ENCODE measurements at regions not wholly inside any gene's neighbourhood (a gene's known extent, or its start where the extent isn't known, plus 50 kb on each side); places are given as distances from the start of the nearest gene placed in this dataset.

DNA sequence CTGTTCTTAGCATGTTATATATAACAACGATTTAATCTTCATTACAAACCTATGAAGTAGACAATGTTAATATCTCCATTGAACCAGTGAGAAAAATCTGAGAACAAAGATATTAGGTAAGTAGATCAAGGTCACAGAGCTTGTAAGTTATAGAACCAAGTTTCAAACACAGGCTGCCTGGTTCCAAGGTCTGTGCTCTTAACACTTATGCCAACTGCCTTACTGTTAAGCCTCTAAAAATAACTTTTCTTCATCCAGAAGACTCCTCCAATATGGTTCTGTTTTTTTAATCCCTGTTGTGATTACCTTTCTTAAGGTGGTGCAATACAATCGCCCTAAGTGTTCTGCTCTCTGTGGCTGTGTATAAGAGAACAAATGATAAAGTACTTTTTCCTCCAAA, 282.0 kb upstream of the GRID2 start:
- no peak for TF ChIP-seq GATA3 (IDR thresholded peaks at IDR 0.05; ENCODE audit: low read depth, low read length)
- no peak for TF ChIP-seq GATA2 (IDR thresholded peaks at IDR 0.05; ENCODE audit: low read depth, low read length)

DNA sequence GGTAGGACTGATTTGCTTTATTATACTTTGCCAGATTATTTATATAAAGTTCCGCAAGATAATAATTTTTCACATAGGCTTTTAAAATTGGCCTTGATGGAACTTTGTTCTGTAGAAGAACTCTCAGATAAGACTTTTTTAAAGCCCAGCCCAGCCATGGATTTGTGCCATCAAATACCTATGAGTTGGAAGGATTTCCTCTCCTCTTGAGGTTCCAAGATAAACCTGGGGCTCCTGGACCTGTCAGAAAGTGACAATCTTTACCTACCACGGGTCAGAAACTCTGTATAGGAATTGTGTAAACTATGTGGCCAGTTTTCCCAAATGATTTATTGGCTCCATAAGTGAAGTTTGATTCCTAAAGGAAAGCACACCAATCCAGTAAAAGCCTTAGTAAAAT, 271.9 kb upstream of the GRID2 start:
- TF ChIP-seq GATA3 (IDR thresholded peaks at IDR 0.05; ENCODE audit: low read depth, low read length): no peak
- TF ChIP-seq GATA2 (IDR thresholded peaks at IDR 0.05; ENCODE audit: low read depth, low read length): no peak

DNA sequence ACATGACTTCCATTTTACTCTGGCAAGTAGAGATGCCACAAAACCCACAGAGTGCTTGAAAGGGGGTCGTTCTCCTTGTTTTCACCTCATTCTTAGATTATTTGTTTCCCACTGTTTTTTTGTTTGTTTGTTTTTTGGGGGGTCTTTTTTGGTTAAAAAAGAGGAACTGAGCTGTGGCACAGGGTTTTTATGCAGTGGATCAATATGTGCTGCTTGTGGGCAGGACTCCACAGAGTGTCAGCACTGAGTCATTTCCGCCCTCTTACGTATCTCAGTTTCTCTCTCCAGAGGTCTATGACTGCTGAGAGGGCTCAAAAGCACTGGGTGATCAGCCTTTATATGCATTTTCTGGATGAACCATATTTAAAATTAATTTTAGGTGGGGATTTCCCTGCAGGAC, 268.1 kb upstream of the GRID2 start:
- TF ChIP-seq GATA3 (IDR thresholded peaks at IDR 0.05; ENCODE audit: low read depth, low read length) (no peak), GATA2 (IDR thresholded peaks at IDR 0.05; ENCODE audit: low read depth, low read length) (no peak)

DNA sequence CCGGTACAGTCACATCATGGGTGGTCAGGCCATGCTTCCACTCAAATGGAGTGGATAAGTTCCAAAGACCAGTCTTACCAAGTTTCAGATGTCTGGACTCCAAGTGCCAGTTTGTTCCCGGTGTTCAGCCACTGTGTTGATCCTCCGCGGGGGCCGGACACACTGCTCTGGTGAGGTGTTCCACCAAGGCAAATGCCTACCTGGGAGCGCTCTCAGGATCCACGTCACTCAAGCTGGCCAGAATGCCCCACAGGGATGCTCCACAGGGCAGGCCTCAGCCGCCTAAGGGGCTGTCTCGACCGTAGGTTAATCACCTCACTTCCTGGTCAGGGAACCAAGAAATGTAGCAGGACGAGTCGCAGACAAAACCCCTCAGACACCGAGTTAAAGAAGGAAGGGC, 258.0 kb upstream of the GRID2 start:
- TF ChIP-seq GATA2 (IDR thresholded peaks at IDR 0.05; ENCODE audit: low read depth, low read length) (no peak), GATA3 (IDR thresholded peaks at IDR 0.05; ENCODE audit: low read depth, low read length) (no peak)

DNA sequence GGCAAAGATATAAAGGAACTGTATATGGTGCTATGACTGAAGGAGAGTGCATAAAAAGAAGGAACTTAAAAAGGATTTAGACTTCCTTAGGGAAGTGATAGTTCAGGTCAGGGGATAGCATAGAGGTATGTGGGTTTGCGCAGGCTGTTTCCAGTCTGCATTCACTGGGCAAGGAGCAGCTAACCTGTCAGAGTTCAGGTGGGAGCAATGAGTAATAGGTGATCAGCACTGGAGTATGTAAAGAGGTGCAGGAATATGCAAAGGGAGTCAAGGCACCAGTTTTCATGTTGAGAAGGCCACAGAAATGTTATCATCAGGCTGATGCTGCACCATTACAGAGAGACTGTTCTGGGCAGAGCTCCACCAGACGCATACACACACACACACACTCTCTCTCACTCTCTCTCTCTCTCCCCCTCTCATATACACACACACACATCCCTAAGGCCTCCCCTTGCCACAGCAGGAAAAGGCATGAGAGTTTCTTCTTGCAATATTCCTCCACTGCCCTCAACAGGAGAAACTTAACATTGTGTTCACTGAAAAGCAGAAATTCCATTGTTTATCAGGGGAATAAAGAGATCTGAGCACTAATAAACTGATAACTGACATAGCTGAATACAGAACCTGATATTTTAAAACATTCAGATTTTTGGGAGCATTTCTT, 256.4 kb upstream of the GRID2 start:
- no peak for TF ChIP-seq GATA3 (IDR thresholded peaks at IDR 0.05; ENCODE audit: low read depth, low read length)
- TF ChIP-seq GATA2 (IDR thresholded peaks at IDR 0.05; ENCODE audit: low read depth, low read length): no peak

DNA sequence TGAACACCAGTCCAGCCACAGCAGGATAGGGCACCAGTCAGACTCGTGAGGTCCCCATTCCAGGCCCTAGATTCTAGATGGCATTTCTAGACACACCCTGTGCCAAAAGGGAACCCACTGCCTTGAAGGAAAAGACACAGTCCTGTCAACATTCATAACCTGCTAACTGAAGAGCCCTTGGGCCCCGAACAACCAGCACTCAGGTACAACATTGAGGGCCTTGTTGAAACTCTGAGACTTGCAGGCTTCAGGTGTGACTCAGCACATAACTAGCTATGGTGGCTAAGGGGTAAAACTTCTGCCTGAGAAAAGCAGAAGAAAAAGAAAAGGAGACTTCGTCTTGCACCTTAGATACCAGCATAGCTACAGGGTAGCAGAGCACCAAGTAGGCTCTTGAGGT, 252.9 kb upstream of the GRID2 start:
- TF ChIP-seq GATA3 (IDR thresholded peaks at IDR 0.05; ENCODE audit: low read depth, low read length): no peak
- no peak for TF ChIP-seq GATA2 (IDR thresholded peaks at IDR 0.05; ENCODE audit: low read depth, low read length)

DNA sequence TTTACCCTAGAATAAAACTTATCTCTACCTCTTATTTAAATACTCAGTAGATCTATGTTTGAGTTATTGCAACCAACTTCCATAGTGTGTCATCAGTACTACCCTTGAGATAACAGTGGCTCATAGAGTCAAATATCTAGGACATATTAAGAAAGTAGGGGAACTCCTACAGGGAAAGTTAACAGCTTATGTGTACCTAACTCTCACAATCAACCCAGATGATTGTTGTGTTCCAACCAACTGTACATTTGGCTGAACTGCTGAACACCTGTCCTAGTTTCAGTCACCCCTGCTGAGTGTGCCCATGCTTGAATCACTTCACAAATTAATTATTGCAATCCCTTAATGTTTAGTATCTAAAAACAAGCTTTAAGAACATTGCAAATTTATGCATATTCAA, 244.2 kb upstream of the GRID2 start:
- TF ChIP-seq GATA3 (IDR thresholded peaks at IDR 0.05; ENCODE audit: low read depth, low read length) (no peak), GATA2 (IDR thresholded peaks at IDR 0.05; ENCODE audit: low read depth, low read length) (no peak)

DNA sequence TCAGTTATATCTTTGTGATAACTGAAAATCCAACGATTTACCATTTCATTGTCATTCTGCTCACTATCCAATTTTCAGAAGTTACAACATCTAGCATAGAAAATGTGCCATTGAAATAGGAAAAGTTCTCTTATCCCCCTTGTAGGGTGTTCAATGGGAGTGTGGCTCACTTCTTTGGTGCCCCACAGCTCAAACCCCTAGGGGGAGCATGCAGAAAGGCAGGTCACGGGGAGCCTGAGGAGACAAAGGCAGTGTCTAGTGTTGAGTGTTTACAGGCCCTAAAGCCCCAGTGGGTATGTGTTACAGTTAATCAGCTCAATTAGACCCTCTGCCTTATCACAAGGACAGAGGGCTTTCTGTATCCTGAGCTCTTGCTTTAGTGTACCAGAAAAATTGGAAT, 243.4 kb upstream of the GRID2 start:
- TF ChIP-seq GATA2 (IDR thresholded peaks at IDR 0.05; ENCODE audit: low read depth, low read length) (no peak), GATA3 (IDR thresholded peaks at IDR 0.05; ENCODE audit: low read depth, low read length) (no peak)

DNA sequence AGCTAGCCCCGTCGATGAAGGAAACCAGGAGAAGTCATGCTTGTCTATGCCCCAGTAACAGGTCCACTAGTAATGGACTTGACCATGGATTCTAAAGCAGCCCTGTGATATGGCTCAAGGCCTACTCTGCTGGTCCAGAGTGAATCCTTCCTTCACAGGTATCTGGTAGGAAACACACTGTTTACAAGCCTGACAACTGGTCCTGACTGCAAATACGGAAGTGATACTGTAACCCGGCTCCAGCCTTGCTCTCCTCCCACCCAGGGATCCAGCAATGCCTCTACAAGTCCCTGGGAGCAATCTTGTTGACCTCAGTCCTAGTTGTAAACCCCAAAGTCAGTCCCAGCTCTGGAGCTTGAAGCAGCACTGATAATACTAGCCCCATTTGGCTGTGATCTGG, 239.2 kb upstream of the GRID2 start:
- TF ChIP-seq GATA2 (IDR thresholded peaks at IDR 0.05; ENCODE audit: low read depth, low read length) (no peak), GATA3 (IDR thresholded peaks at IDR 0.05; ENCODE audit: low read depth, low read length) (no peak)

DNA sequence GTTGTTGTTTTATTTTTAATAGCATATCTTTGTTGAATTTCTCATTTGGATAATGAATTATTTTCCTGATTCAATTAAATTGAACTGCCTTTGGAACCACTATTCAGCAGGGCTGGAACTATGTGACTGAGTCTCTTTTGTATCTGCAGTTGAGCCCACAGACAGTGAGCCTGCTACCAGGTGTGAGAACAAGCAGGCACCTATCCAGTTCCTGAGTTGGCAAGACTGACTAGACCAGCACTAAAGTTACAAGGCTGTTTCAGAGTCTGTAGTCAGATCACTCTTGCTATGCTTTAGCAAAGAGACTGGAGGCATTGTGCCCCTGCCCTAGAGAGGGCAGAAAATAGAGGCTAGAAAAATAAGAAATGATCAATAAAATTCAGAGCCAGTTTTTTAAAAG, 237.3 kb upstream of the GRID2 start:
- TF ChIP-seq GATA2 (IDR thresholded peaks at IDR 0.05; ENCODE audit: low read depth, low read length): no peak
- TF ChIP-seq GATA3 (IDR thresholded peaks at IDR 0.05; ENCODE audit: low read depth, low read length): no peak

DNA sequence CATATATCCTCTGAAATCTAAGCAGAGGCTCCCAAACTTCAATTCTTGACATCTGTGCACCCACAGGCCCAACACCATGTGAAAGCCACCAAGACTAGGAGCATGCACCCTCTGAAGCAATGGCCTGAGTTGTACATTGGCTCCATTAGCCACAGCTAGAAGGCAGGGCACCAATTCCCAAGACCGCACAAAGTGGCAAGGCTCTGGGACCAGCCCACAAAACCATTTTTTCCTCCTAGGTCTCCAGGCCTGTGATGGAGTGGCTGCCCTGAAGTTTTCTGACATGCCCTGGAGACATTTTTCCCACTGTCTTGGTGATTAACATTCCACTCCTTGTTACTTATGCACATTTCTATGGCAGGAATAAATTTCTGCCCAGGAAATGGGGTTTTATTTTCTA, 232.2 kb upstream of the GRID2 start:
- TF ChIP-seq GATA3 (IDR thresholded peaks at IDR 0.05; ENCODE audit: low read depth, low read length) (no peak), GATA2 (IDR thresholded peaks at IDR 0.05; ENCODE audit: low read depth, low read length) (no peak)

DNA sequence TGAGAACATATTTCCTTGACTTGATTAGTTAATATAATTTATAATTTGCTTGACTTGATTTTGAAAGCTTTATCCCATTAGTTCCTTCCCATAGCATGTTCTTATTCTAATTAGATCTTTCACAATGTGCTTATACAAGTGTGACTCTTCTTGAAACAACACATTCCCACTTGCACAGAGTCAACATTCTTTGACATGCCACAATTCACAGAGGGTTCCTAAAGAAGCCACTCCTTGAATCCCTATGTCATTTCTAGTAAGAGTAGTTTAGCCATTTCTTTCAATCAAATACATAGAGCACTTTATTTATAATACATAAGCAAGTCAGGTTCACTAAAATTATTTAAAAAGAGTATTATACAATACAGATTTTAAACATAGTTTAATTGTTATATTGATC, 228.9 kb upstream of the GRID2 start:
- TF ChIP-seq GATA3 (IDR thresholded peaks at IDR 0.05; ENCODE audit: low read depth, low read length): no peak
- no peak for TF ChIP-seq GATA2 (IDR thresholded peaks at IDR 0.05; ENCODE audit: low read depth, low read length)

DNA sequence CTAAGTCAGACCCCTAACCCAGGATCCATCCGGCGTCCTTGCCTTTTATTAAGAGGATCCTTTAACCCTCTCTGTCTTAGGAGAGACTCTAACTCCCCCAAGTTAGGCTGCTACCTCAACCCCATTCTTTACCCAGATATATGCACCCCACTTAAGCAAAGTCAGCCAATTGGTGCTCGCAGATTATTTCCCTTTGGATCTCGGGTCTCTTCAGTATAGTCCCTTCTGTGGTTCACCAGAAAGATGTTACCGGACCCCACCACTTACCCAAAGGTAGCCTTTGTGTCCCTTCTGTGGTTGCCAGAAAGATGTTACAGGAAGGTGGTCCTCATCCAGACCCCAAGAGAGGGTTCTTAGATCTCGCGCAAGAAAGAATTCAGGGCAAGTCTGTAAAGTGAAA, 212.9 kb upstream of the GRID2 start:
- TF ChIP-seq GATA2 (IDR thresholded peaks at IDR 0.05; ENCODE audit: low read depth, low read length) (no peak), GATA3 (IDR thresholded peaks at IDR 0.05; ENCODE audit: low read depth, low read length) (no peak)

DNA sequence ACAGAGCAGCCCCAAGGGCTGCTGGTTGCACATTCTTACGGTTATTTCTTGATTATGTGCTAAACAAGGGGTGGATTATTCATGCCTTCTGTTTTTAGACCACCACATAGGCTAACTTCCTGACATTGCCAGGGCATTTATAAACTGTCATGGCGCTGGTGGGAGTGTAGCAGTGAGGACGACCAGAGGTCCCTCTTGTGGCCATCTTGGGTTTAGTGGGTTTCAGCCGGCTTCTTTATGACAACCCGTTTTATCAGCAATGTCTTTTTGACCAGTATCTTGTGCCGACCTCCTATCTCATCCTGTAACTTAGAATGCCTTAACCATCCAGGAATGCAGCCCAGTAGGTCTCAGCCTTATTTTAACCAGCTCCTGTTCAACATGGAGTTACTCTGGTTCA, 212.4 kb upstream of the GRID2 start:
- TF ChIP-seq GATA3 (IDR thresholded peaks at IDR 0.05; ENCODE audit: low read depth, low read length) (no peak), GATA2 (IDR thresholded peaks at IDR 0.05; ENCODE audit: low read depth, low read length) (no peak)

DNA sequence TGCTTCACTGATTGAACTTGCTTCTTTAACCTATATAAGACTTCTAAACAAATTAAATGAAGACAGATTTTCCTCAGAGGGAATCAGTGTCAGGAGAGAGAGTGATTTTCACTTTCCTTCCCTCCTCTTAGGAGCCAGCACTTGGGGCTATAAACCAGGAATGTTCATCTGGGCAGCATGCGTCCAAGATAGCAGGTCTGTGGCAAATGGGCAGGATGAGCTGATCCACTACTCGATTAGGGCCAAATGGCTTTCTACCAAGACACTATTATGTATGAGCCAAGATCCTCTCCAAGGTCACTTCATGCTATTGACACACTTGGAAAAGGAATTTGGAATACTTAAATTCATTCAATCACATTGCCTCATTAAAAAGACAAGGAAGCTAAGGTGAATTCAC, 203.9 kb upstream of the GRID2 start:
- peak; percentile 34; the same call in 1 of the 2 replicates for TF ChIP-seq GATA2 (IDR thresholded peaks at IDR 0.05; ENCODE audit: low read depth, low read length)
- no peak for TF ChIP-seq GATA3 (IDR thresholded peaks at IDR 0.05; ENCODE audit: low read depth, low read length)

DNA sequence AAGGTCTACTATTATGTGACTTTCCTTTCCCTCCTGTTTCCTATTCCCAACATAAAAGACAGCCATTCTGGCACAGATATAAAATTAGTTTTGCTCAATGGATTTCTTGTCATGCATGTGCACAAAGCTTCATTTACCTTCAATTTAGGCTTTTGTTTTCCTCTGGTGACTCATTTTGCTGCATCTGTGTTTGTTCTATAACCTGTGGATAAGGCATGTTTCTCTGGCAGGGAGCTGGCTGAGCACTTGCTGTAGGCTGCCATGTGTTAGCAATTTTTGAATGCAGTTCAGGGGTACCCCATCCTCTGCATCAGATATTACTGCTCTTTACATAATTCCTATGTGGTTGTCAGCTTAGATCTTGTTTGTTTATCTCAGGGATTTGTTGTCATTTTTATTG, 202.8 kb upstream of the GRID2 start:
- TF ChIP-seq GATA2 (IDR thresholded peaks at IDR 0.05; ENCODE audit: low read depth, low read length): peak; percentile 42
- TF ChIP-seq GATA3 (IDR thresholded peaks at IDR 0.05; ENCODE audit: low read depth, low read length): no peak

All from SH-SY5Y (cell line).